ENCODE measurements at regions not wholly inside any gene's neighbourhood (a gene's known extent, or its start where the extent isn't known, plus 50 kb on each side); places are given as distances from the start of the nearest gene placed in this dataset.

GRCh38 chr14:86086962-86087361 lies 557.0 kb downstream of the FLRT2 start:
- no peaks in the 10 kb centered on the region for H3K27me3 ChIP-seq (ENCODE audit: control insufficient read depth in 4 of 4, insufficient read depth in 4 of 4, low read length in 3 of 4)
- H3K9ac ChIP-seq (ENCODE audit: low read depth in 1 of 2, low read length in 2 of 2), result no peak overlapping the region
- TF ChIP-seq RXRA (IDR thresholded peaks at IDR 0.05) (no peak), ATF3 (IDR thresholded peaks at IDR 0.05) (no peak), HNF4G (IDR thresholded peaks at IDR 0.05) (no peak), NR2F2 (IDR thresholded peaks at IDR 0.05) (no peak), EGR1 (IDR thresholded peaks at IDR 0.05; ENCODE audit: low read depth in 2 of 2) (no peak), FOXA2 (IDR thresholded peaks at IDR 0.05) (no peak)
- H3K4me1 ChIP-seq (ENCODE audit: control insufficient read depth in 4 of 4, insufficient read depth in 4 of 4, low read length in 3 of 4), result no peaks in the 10 kb centered on the region
- WGBS, result 82% methylated on average over 1 of the region's 1 CpG
- H3K36me3 ChIP-seq (ENCODE audit: control insufficient read depth in 4 of 4, insufficient read depth in 3 of 4, low read depth in 1 of 4, low read length in 3 of 4), result no peaks in the 10 kb centered on the region
- no peak overlapping the region for H3K27ac ChIP-seq (ENCODE audit: low read depth in 1 of 2, low read length in 2 of 2)
- H3K9me3 ChIP-seq (ENCODE audit: control insufficient read depth in 4 of 4, low read length in 3 of 4), result no peaks in the 10 kb centered on the region
- DNase-seq (ENCODE audit: low spot score), result no peak
- no peak overlapping the region for H3K4me3 ChIP-seq (ENCODE audit: low read depth in 1 of 3, low read length in 3 of 3)

GRCh38 chr14:86084097-86084496 lies 554.2 kb downstream of the FLRT2 start:
- no peak for TF ChIP-seq NR2F2 (IDR thresholded peaks at IDR 0.05)
- no peak for TF ChIP-seq FOXA1 (IDR thresholded peaks at IDR 0.05)
- Histone ChIP-seq H3K9me3 (ENCODE audit: control insufficient read depth in 4 of 4, low read length in 3 of 4) (no peaks in the 10 kb centered on the region), H3K36me3 (ENCODE audit: control insufficient read depth in 4 of 4, insufficient read depth in 3 of 4, low read depth in 1 of 4, low read length in 3 of 4) (no peaks in the 10 kb centered on the region), H3K27me3 (ENCODE audit: control insufficient read depth in 4 of 4, insufficient read depth in 4 of 4, low read length in 3 of 4) (no peaks in the 10 kb centered on the region), H3K9ac (ENCODE audit: low read depth in 1 of 2, low read length in 2 of 2) (no peak overlapping the region), H3K4me3 (ENCODE audit: low read depth in 1 of 3, low read length in 3 of 3) (no peak overlapping the region), H3K27ac (ENCODE audit: low read depth in 1 of 2, low read length in 2 of 2) (no peak overlapping the region), H3K4me1 (ENCODE audit: control insufficient read depth in 4 of 4, insufficient read depth in 4 of 4, low read length in 3 of 4) (no peaks in the 10 kb centered on the region)
- DNase-seq (ENCODE audit: low spot score), result no peak
- 54% methylated on average over 1 of the region's 1 CpG for WGBS

- Histone ChIP-seq H3K4me1 (ENCODE audit: control insufficient read depth in 4 of 4, insufficient read depth in 4 of 4, low read length in 3 of 4) (no peaks in the 10 kb centered on the region), H3K9me3 (ENCODE audit: control insufficient read depth in 4 of 4, low read length in 3 of 4) (no peaks in the 10 kb centered on the region), H3K36me3 (ENCODE audit: control insufficient read depth in 4 of 4, insufficient read depth in 3 of 4, low read depth in 1 of 4, low read length in 3 of 4) (no peaks in the 10 kb centered on the region), H3K9ac (ENCODE audit: low read depth in 1 of 2, low read length in 2 of 2) (no peak overlapping the region), H3K27ac (ENCODE audit: low read depth in 1 of 2, low read length in 2 of 2) (no peak overlapping the region), H3K4me3 (ENCODE audit: low read depth in 1 of 3, low read length in 3 of 3) (no peak overlapping the region), H3K27me3 (ENCODE audit: control insufficient read depth in 4 of 4, insufficient read depth in 4 of 4, low read length in 3 of 4) (no peaks in the 10 kb centered on the region)
- DNase-seq (ENCODE audit: low spot score), result no peak
- TF ChIP-seq GABPA (IDR thresholded peaks at IDR 0.05 in 1 of 2, conservative IDR thresholded peaks at IDR 0.05 in 1 of 2) (no peak), JUND (IDR thresholded peaks at IDR 0.05) (no peak), HNF4A (conservative IDR thresholded peaks at IDR 0.05) (no peak), ATF3 (IDR thresholded peaks at IDR 0.05) (no peak)
Observed at GRCh38 chr14:86083616-86084015, 553.7 kb downstream of the FLRT2 start.

GRCh38 chr14:86072116-86072894 lies 542.4 kb downstream of the FLRT2 start:
- no peaks in the 10 kb centered on the region for H3K9me3 ChIP-seq (ENCODE audit: control insufficient read depth in 4 of 4, low read length in 3 of 4)
- no peak overlapping the region for H3K9ac ChIP-seq (ENCODE audit: low read depth in 1 of 2, low read length in 2 of 2)
- H3K27ac ChIP-seq (ENCODE audit: low read depth in 1 of 2, low read length in 2 of 2), result no peak overlapping the region
- WGBS, result 57% methylated on average over 5 of the region's 5 CpGs
- DNase-seq (ENCODE audit: low spot score), result no peak
- H3K4me3 ChIP-seq (ENCODE audit: low read depth in 1 of 3, low read length in 3 of 3), result no peak overlapping the region
- H3K36me3 ChIP-seq (ENCODE audit: control insufficient read depth in 4 of 4, insufficient read depth in 3 of 4, low read depth in 1 of 4, low read length in 3 of 4), result no peaks in the 10 kb centered on the region
- H3K27me3 ChIP-seq (ENCODE audit: control insufficient read depth in 4 of 4, insufficient read depth in 4 of 4, low read length in 3 of 4), result no peaks in the 10 kb centered on the region
- H3K4me1 ChIP-seq (ENCODE audit: control insufficient read depth in 4 of 4, insufficient read depth in 4 of 4, low read length in 3 of 4), result no peaks in the 10 kb centered on the region
- no peak for TF ChIP-seq RAD21 (IDR thresholded peaks at IDR 0.05)
- no peak for TF ChIP-seq RXRA (IDR thresholded peaks at IDR 0.05)
- no peak for TF ChIP-seq FOXA2 (IDR thresholded peaks at IDR 0.05)
- no peak for TF ChIP-seq REST (IDR thresholded peaks at IDR 0.05)
- TF ChIP-seq YY1 (IDR thresholded peaks at IDR 0.05), result no peak
- TF ChIP-seq ZBTB33 (IDR thresholded peaks at IDR 0.05), result no peak
- TF ChIP-seq GABPA (IDR thresholded peaks at IDR 0.05 in 1 of 2, conservative IDR thresholded peaks at IDR 0.05 in 1 of 2), result no peak
- TF ChIP-seq MAX (IDR thresholded peaks at IDR 0.05), result no peak
- no peak for TF ChIP-seq SP1 (IDR thresholded peaks at IDR 0.05)
- no peak for TF ChIP-seq ATF3 (IDR thresholded peaks at IDR 0.05)
- no peak for TF ChIP-seq TAF1 (conservative IDR thresholded peaks at IDR 0.05)
- TF ChIP-seq NR2F2 (IDR thresholded peaks at IDR 0.05), result no peak
